CD8-positive, alpha-beta memory T cell (primary cell): ENCODE measurements at regions not wholly inside any gene's neighbourhood (a gene's known extent, or its start where the extent isn't known, plus 50 kb on each side); places are given as distances from the start of the nearest gene placed in this dataset.
"Not testable (repeated sequence)": the region's sequence is repeated elsewhere in the genome, so short reads cannot be mapped to it uniquely, and the experiment has no call there.

ENCODE experiments used
- CTCF ChIA-PET: fragments of 350-600 bp; sonication (Branson Sonifier 250); formaldehyde crosslinking; loops from one replicate; lab custom pipeline; 2021; ENCODE audit warnings: antibody characterized with exemption; lab: Charles Lee
- POLR2A ChIA-PET: fragments of 350-600 bp; sonication (Branson Sonifier 250); formaldehyde crosslinking; loops from one replicate; lab custom pipeline; 2021; ENCODE audit warnings: antibody characterized with exemption; lab: Charles Lee
- DNase-seq, 5 donors: peaks; one replicate each; pipeline versions ENCODE4 v3.0.0 to v3.0.0-alpha.2; 2020 to 2022; ENCODE audit warnings: mixed read lengths in 1 of 5
- H3K27ac ChIP-seq: one replicate; pipeline ENCODE4 v1.7.0; 2013; ENCODE audit warnings: low read depth, mild to moderate bottlenecking, low read length, moderate library complexity
- H3K27me3 ChIP-seq: 2 replicates; pipeline ENCODE4 v1.7.0; 2013; ENCODE audit warnings: low read length, mild to moderate bottlenecking; ENCODE audit not compliant: insufficient read depth, poor library complexity, severe bottlenecking
- H3K36me3 ChIP-seq: 2 replicates; pipeline ENCODE4 v1.7.0; 2013; ENCODE audit warnings: mild to moderate bottlenecking, low read length, moderate library complexity; ENCODE audit not compliant: insufficient read depth
- H3K4me1 ChIP-seq: 2 replicates; pipeline ENCODE4 v1.7.0; 2013; ENCODE audit warnings: mild to moderate bottlenecking, low read length, moderate library complexity; ENCODE audit not compliant: insufficient read depth
- H3K4me3 ChIP-seq: 2 replicates; pipeline ENCODE4 v1.7.0; 2013; ENCODE audit warnings: mild to moderate bottlenecking, low read length
- H3K9me3 ChIP-seq: 2 replicates; pipeline ENCODE4 v1.7.0; 2013; ENCODE audit warnings: mild to moderate bottlenecking, low read length
- H3K27ac Mint-ChIP-seq, 8 donors: one replicate each; pipeline ENCODE4 v1.8.0; 2020 to 2021; ENCODE audit warnings: mixed read lengths in 8 of 8, mild to moderate bottlenecking in 6 of 8, inconsistent platforms in 3 of 8, moderate library complexity in 3 of 8
- H3K27me3 Mint-ChIP-seq, 2 donors: one replicate each; pipeline ENCODE4 v1.8.0; 2020 to 2021; ENCODE audit warnings: mixed read lengths in 2 of 2, mild to moderate bottlenecking in 1 of 2, moderate library complexity in 1 of 2
- H3K36me3 Mint-ChIP-seq, 3 donors: one replicate each; pipeline ENCODE4 v1.8.0; 2020 to 2021; ENCODE audit warnings: mixed read lengths in 3 of 3, inconsistent platforms in 1 of 3, mild to moderate bottlenecking in 1 of 3
- H3K4me1 Mint-ChIP-seq, 3 donors: one replicate each; pipeline ENCODE4 v1.8.0; 2020 to 2021; ENCODE audit warnings: mixed read lengths in 3 of 3, inconsistent platforms in 1 of 3, mild to moderate bottlenecking in 1 of 3
- H3K4me3 Mint-ChIP-seq, 7 donors: one replicate each; pipeline ENCODE4 v1.8.0; 2020 to 2021; ENCODE audit warnings: mixed read lengths in 7 of 7, mild to moderate bottlenecking in 6 of 7, moderate library complexity in 4 of 7, inconsistent platforms in 2 of 7
- H3K9me3 Mint-ChIP-seq, 5 donors: one replicate each; pipeline ENCODE4 v1.8.0; 2020 to 2022; ENCODE audit warnings: mixed read lengths in 5 of 5, mild to moderate bottlenecking in 3 of 5, moderate library complexity in 2 of 5, inconsistent platforms in 1 of 5

- Mint-ChIP-seq H3K9me3 (peaks cover 0 to 4% (median 0%) of the 10 kb centered on the region in 5 donors), H3K27ac (no peak overlapping the region), H3K36me3 (no peaks in the 10 kb centered on the region), H3K4me3 (no peak overlapping the region), H3K27me3 (peaks cover 21 to 59% of the 10 kb centered on the region in 2 donors), H3K4me1 (peaks cover 0 to 4% (median 3%) of the 10 kb centered on the region in 3 donors)
- Histone ChIP-seq H3K27ac (no peak overlapping the region), H3K9me3 (no peaks in the 10 kb centered on the region), H3K4me1 (no peaks in the 10 kb centered on the region), H3K36me3 (no peaks in the 10 kb centered on the region), H3K4me3 (no peak overlapping the region), H3K27me3 (peaks cover 3% of the 10 kb centered on the region)
- POLR2A ChIA-PET: no interaction called here
- CTCF ChIA-PET: no interaction called here
- DNase-seq: no peak
These were observed 150.3 kb downstream of the NECTIN1 start for GRCh38 chr11:119578521-119579191.

- Mint-ChIP-seq H3K27ac (no peak overlapping the region), H3K4me3 (no peak overlapping the region), H3K4me1 (peaks cover 0 to 4% (median 0%) of the 10 kb centered on the region in 3 donors), H3K27me3 (peaks cover 14 to 27% of the 10 kb centered on the region in 2 donors), H3K9me3 (peaks cover 0 to 4% (median 0%) of the 10 kb centered on the region in 5 donors), H3K36me3 (no peaks in the 10 kb centered on the region)
- no peaks in the 10 kb centered on the region for H3K4me1 ChIP-seq
- no peaks in the 10 kb centered on the region for H3K36me3 ChIP-seq
- no peak overlapping the region for H3K27ac ChIP-seq
- no peak overlapping the region for H3K4me3 ChIP-seq
- peaks cover 3% of the 10 kb centered on the region for H3K27me3 ChIP-seq
- ChIA-PET POLR2A (no interaction called here), CTCF (no interaction called here)
- no peaks in the 10 kb centered on the region for H3K9me3 ChIP-seq
- no peak for DNase-seq
These were observed 150.9 kb upstream of the THY1 start for GRCh38 chr11:119573858-119574257.

GRCh38 chr11:119572481-119573424, 149.8 kb upstream of the THY1 start:
- Mint-ChIP-seq H3K36me3 (no peaks in the 10 kb centered on the region), H3K27me3 (peaks cover 10 to 23% of the 10 kb centered on the region in 2 donors), H3K4me3 (no peak overlapping the region), H3K4me1 (peaks cover 0 to 4% (median 0%) of the 10 kb centered on the region in 3 donors), H3K27ac (no peak overlapping the region), H3K9me3 (peaks cover 0 to 4% (median 0%) of the 10 kb centered on the region in 5 donors)
- no peak overlapping the region for H3K27ac ChIP-seq
- H3K27me3 ChIP-seq: peaks cover 3% of the 10 kb centered on the region
- no peaks in the 10 kb centered on the region for H3K9me3 ChIP-seq
- no peaks in the 10 kb centered on the region for H3K36me3 ChIP-seq
- no peak for DNase-seq
- CTCF ChIA-PET: no interaction called here
- POLR2A ChIA-PET: no interaction called here
- no peak overlapping the region for H3K4me3 ChIP-seq
- H3K4me1 ChIP-seq: no peaks in the 10 kb centered on the region

GRCh38 chr11:119571311-119571710, 148.3 kb upstream of the THY1 start:
- Mint-ChIP-seq H3K36me3 (no peaks in the 10 kb centered on the region), H3K4me3 (peak overlapping the region in 1 of 7 donors; percentile 29), H3K27ac (no peak overlapping the region), H3K27me3 (peaks cover 10 to 15% of the 10 kb centered on the region in 2 donors), H3K4me1 (peaks cover 0 to 4% (median 0%) of the 10 kb centered on the region in 3 donors), H3K9me3 (peaks cover 0 to 4% (median 0%) of the 10 kb centered on the region in 5 donors)
- CTCF ChIA-PET: no interaction called here
- H3K4me3 ChIP-seq: no peak overlapping the region
- H3K27ac ChIP-seq: no peak overlapping the region
- H3K27me3 ChIP-seq: peaks cover 3% of the 10 kb centered on the region
- no peak for DNase-seq
- no peaks in the 10 kb centered on the region for H3K9me3 ChIP-seq
- POLR2A ChIA-PET: no interaction called here
- H3K36me3 ChIP-seq: no peaks in the 10 kb centered on the region
- no peaks in the 10 kb centered on the region for H3K4me1 ChIP-seq

DNA sequence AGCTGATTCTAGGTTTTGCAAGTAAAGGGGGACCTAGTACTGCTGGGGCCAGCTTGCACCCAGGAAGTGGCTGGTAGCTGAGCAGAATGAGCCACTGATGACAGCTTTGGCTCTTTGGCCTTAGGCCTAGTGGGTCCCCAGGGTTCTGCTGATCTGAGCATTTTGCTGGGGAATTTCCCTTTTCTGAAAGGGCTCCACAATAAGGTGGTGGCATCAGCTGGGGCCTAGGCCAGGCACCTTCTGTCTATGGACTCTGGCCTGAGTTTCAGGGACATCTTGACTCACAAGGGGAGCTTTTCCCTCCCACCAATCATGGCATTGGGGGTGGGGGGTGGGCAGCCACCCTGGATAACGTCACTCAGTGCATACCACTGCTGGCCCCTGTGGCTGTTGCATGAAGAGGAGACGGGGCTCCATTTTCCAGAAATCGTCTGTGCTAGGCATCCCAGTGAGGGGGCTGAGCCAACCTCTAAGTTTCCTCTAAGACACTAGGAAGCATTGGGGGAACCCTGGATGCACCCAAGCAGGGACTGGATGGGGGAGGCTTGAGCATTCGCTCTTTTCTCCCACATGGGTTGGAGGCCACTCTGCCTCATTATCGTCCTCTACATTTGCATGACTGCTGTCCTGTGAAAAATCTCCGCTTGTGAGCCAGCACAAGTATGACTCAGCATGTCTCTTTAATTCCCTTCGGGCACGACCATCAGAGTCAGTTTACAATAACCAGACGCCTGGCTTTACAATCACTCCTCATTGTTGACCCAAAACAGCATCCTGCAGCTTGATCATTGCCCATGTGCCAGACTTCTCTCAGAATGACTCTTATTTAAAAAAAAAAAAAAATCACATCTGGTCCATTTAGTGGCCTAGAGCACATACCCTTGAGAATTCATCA, 145.0 kb upstream of the THY1 start:
- Histone ChIP-seq H3K27ac (no peak overlapping the region), H3K4me3 (no peak overlapping the region), H3K4me1 (no peaks in the 10 kb centered on the region), H3K9me3 (no peaks in the 10 kb centered on the region), H3K27me3 (no peaks in the 10 kb centered on the region), H3K36me3 (no peaks in the 10 kb centered on the region)
- no peak for DNase-seq
- no peak overlapping the region for H3K27ac Mint-ChIP-seq
- peaks cover 8 to 17% of the 10 kb centered on the region in 2 donors for H3K27me3 Mint-ChIP-seq
- CTCF ChIA-PET: no interaction called here
- no peak overlapping the region for H3K4me3 Mint-ChIP-seq
- no peaks in the 10 kb centered on the region for H3K4me1 Mint-ChIP-seq
- peaks cover 0 to 6% (median 2%) of the 10 kb centered on the region in 5 donors for H3K9me3 Mint-ChIP-seq
- H3K36me3 Mint-ChIP-seq: no peaks in the 10 kb centered on the region
- POLR2A ChIA-PET: interaction anchor here (0.6 kb wide), 1 partner anchor 10 kb away, joined by 3 read pairs; no protein-coding TSS in a partner anchor

GRCh38 chr11:119566319-119566718, 143.3 kb upstream of the THY1 start:
- no peaks in the 10 kb centered on the region for H3K27me3 ChIP-seq
- no peaks in the 10 kb centered on the region for H3K36me3 ChIP-seq
- Mint-ChIP-seq H3K4me3 (no peak overlapping the region), H3K4me1 (no peaks in the 10 kb centered on the region), H3K27me3 (peaks cover 14 to 29% of the 10 kb centered on the region in 2 donors), H3K27ac (no peak overlapping the region), H3K9me3 (peaks cover 2 to 10% (median 4%) of the 10 kb centered on the region in 5 donors), H3K36me3 (no peaks in the 10 kb centered on the region)
- CTCF ChIA-PET: no interaction called here
- H3K27ac ChIP-seq: no peak overlapping the region
- POLR2A ChIA-PET: no interaction called here
- H3K4me3 ChIP-seq: no peak overlapping the region
- H3K9me3 ChIP-seq: no peaks in the 10 kb centered on the region
- no peaks in the 10 kb centered on the region for H3K4me1 ChIP-seq
- no peak for DNase-seq

DNA sequence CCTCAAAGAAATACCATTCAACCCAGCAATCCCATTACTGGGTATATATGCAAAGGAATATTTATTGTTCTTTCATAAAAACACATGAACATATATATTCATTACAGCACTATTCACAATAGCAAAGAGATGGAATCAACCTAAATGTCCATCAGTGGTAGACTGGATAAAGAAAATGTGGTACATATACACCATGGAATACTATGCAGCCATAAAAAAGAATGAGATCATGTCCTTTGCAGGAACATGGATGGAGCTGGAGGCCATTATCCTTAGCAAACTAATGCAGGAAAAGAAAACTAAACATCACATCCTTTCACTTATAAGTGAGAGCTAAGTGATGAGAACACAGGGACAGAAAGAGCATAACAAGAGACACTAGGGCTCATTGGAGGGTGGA, 142.7 kb upstream of the THY1 start:
- Mint-ChIP-seq H3K9me3 (peaks cover 2 to 10% (median 4%) of the 10 kb centered on the region in 5 donors), H3K27me3 (peaks cover 21 to 29% of the 10 kb centered on the region in 2 donors)
- H3K36me3 ChIP-seq, DNase-seq, CTCF ChIA-PET, H3K27ac Mint-ChIP-seq, H3K27ac ChIP-seq, H3K4me1 Mint-ChIP-seq, H3K36me3 Mint-ChIP-seq, H3K27me3 ChIP-seq, H3K4me3 Mint-ChIP-seq, H3K4me3 ChIP-seq, POLR2A ChIA-PET, H3K4me1 ChIP-seq, H3K9me3 ChIP-seq: not testable (repeated sequence)
